ENCODE measurements at regions not wholly inside any gene's neighbourhood (a gene's known extent, or its start where the extent isn't known, plus 50 kb on each side); places are given as distances from the start of the nearest gene placed in this dataset.
A peak's percentile ranks its signal among the peaks of the same experiment; 100 is the strongest.

DNA sequence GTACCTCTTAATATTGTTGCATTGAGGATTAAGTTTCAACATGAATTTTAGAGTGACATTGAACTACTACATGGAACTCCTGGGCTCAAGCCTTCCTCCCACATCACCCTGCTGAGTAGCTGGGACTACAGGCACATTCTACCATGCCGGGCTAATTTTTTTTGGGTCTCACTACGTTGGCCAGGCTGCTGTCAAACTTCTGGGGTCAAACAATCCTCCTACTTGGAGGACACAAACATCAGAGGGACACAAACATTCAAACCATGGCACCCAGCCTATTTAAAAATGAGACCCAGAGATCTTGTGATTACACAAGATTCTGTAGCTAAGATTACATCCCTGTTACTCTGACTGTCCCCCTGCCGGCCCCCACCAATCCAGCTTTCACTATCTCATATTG lies 180.9 kb downstream of the KCNRG start:
- H3K36me3 Mint-ChIP-seq = no peaks in the 10 kb centered on the region
- no peak overlapping the region for H3K27ac Mint-ChIP-seq
- H3K4me1 Mint-ChIP-seq = no peaks in the 10 kb centered on the region
- H3K4me3 Mint-ChIP-seq = no peak overlapping the region
- peaks cover 0 to 3% (median 0%) of the 10 kb centered on the region in 3 donors for H3K9me3 Mint-ChIP-seq
- H3K27me3 Mint-ChIP-seq = peaks cover 2% of the 10 kb centered on the region

DNA sequence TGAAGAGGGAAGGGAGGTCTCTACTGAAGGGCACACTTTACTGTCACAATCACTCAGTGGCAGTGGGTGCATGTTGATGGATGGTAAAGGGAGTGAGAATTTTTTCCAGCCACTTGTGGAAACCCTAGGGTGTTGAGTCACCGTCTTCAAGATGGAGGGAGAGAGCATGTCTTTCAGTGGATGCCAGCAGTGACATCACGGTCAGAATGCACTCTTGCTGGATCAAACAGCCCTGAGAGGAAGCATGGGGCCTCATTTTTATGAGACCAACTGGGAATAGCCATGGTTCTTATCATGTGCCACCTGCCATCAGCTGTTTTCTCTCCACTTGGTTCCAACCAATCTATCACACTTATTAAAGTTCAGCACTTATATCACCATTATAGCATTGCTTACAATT lies 182.5 kb downstream of the KCNRG start:
- H3K27ac Mint-ChIP-seq = no peak overlapping the region
- no peaks in the 10 kb centered on the region for H3K36me3 Mint-ChIP-seq
- no peaks in the 10 kb centered on the region for H3K27me3 Mint-ChIP-seq
- H3K4me1 Mint-ChIP-seq = no peaks in the 10 kb centered on the region
- H3K4me3 Mint-ChIP-seq = no peak overlapping the region
- H3K9me3 Mint-ChIP-seq = peaks cover 0 to 3% (median 0%) of the 10 kb centered on the region in 3 donors

DNA sequence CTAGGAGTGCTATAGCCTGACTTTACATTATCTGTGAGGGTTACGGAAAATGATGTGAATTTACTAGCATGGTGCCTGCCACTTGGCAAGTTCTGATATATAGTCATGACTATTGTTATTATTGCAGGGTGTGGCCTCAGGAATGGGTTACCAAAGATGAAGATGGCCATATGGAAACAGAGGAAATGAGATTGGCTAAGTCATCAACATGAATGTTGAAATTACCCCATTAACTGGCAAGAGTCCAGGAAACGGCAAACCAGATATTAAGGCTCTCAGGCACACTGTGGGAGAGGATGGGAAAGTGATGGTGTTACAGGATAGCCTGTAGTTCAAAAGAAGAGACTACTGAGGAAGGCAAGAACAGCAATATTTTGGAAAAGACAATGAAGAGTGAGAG lies 183.3 kb downstream of the KCNRG start:
- Mint-ChIP-seq H3K27me3 (no peaks in the 10 kb centered on the region), H3K9me3 (peaks cover 0 to 3% (median 0%) of the 10 kb centered on the region in 3 donors), H3K27ac (peak overlapping the region in 1 of 3 donors; percentile 20), H3K4me3 (no peak overlapping the region), H3K4me1 (no peaks in the 10 kb centered on the region), H3K36me3 (no peaks in the 10 kb centered on the region)

DNA sequence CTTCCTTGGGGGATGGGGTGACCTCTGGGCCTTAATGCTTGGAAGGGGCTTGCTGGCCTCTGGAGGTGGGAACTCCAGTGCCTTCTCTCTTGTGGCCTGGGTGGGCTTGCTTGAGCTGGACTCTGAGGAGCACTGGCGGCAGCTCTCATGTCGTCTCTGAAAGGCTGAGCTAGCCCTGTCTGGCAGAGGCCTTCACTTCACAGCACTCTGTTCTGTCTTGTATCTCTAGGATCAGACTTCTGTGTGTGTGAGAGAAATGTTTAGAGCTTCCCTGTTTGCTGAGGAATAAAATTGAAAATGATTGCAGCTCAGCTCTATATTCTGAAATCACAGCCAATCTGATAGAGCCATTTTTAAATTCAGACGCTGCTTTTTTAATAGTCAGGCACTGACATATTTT lies 185.3 kb downstream of the KCNRG start:
- H3K27ac Mint-ChIP-seq = no peak overlapping the region
- peak overlapping the region in 1 of 4 donors; percentile 37 for H3K4me3 Mint-ChIP-seq
- no peaks in the 10 kb centered on the region for H3K27me3 Mint-ChIP-seq
- H3K9me3 Mint-ChIP-seq = peaks cover 0 to 3% (median 0%) of the 10 kb centered on the region in 3 donors
- H3K36me3 Mint-ChIP-seq = no peaks in the 10 kb centered on the region
- H3K4me1 Mint-ChIP-seq = no peaks in the 10 kb centered on the region

DNA sequence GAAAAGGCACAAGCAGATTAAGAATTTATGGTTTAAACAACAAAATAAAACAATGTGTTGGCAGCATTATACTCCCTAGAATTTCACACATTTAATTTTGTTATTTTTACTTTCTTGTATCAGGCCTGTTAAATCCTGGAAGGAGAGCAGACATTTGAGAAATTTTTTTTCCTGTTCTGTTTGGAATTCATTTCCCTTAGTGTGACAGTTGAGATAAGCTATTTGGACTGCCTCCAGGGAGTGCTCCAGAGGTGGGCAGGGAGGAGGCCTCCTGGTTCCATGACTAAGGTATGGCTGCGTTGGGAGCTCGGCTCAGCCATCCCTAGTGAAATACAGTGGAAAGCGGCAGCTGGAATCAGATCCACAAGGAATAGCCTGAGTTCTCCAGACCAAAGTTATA lies 185.7 kb downstream of the KCNRG start:
- peaks cover 0 to 3% (median 0%) of the 10 kb centered on the region in 3 donors for H3K9me3 Mint-ChIP-seq
- no peaks in the 10 kb centered on the region for H3K36me3 Mint-ChIP-seq
- H3K27me3 Mint-ChIP-seq = no peaks in the 10 kb centered on the region
- H3K4me3 Mint-ChIP-seq = no peak overlapping the region
- no peak overlapping the region for H3K27ac Mint-ChIP-seq
- H3K4me1 Mint-ChIP-seq = no peaks in the 10 kb centered on the region

DNA sequence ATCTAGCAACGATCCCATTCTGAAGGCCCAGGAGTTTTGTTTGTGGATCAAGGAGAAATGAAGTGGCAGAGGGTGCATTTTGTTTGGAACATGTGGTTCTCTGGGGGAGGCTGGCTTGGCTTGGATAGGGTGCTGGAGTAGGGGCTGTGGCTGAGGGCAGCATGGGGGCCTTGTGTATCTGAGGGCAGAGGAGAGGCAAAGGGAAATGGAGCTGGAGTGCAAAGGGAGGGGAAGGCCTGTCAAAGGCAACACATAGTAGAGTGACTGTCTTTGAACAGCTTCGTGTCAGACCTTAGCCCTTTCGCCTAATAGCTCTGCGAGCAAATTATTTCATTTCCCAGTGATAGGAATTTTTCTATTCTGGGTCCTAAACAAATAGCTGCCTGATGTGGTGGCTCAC lies 187.2 kb downstream of the KCNRG start:
- Mint-ChIP-seq H3K27me3 (no peaks in the 10 kb centered on the region), H3K9me3 (no peaks in the 10 kb centered on the region), H3K36me3 (no peaks in the 10 kb centered on the region), H3K4me3 (no peak overlapping the region), H3K27ac (no peak overlapping the region), H3K4me1 (no peaks in the 10 kb centered on the region)

DNA sequence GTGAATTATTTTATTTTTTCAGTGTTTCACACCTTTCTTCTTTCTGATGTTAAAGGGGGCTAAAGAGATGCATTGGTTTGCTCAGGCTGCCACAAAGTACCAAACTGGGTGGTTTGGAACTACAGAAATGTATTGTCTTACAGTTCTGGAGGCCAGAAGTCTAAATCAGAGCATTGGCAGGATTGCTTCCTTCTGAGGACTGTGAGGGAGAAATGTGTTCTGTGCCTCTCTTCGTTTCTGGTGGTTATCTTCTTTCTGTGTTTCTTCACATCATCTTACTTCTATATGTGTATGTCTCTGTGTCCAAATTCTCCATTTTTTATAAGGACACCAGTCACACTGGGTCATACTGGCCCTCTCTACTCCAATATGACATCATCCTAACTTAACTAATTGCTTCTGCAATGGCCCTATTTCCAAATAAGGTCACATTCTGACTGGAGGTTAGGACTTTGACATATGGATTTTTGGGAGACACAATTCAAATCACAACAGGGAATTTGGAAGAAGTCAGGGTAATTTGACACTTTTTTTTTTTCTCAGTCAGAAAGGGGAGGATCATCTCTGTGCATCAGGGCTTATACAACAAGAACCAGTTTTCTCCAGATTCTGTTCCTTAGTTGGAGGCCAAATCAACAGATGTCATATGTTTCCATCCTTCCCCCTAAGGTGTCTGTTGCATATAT lies 188.2 kb downstream of the KCNRG start:
- H3K4me3 Mint-ChIP-seq = no peak overlapping the region
- H3K4me1 Mint-ChIP-seq = peaks cover 1 to 3% (median 2%) of the 10 kb centered on the region in 3 donors
- H3K9me3 Mint-ChIP-seq = no peaks in the 10 kb centered on the region
- H3K27ac Mint-ChIP-seq = no peak overlapping the region
- no peaks in the 10 kb centered on the region for H3K36me3 Mint-ChIP-seq
- H3K27me3 Mint-ChIP-seq = no peaks in the 10 kb centered on the region

DNA sequence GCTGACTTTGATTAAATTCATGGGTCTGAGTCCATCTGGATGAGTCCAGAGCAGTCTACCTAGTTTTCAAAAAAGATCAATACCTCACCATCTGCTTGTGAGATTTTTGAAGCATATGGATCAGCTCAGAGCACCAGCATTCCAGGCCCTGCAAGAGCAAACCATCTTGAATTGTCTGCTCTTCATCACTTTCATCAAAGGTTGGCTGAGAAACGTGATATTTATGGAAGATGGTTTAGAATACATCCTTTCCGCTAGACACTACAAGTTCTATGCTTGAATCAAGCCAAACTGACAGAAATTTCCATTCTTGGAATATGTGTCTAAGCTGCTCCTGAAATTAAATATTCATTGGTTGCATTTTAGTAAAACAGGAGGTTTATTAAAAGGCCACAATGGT lies 190.3 kb downstream of the KCNRG start:
- Mint-ChIP-seq H3K9me3 (no peaks in the 10 kb centered on the region), H3K27ac (no peak overlapping the region), H3K27me3 (peaks cover 4% of the 10 kb centered on the region), H3K4me3 (no peak overlapping the region), H3K4me1 (peaks cover 7 to 10% (median 10%) of the 10 kb centered on the region in 3 donors), H3K36me3 (peaks cover 3% of the 10 kb centered on the region)

DNA sequence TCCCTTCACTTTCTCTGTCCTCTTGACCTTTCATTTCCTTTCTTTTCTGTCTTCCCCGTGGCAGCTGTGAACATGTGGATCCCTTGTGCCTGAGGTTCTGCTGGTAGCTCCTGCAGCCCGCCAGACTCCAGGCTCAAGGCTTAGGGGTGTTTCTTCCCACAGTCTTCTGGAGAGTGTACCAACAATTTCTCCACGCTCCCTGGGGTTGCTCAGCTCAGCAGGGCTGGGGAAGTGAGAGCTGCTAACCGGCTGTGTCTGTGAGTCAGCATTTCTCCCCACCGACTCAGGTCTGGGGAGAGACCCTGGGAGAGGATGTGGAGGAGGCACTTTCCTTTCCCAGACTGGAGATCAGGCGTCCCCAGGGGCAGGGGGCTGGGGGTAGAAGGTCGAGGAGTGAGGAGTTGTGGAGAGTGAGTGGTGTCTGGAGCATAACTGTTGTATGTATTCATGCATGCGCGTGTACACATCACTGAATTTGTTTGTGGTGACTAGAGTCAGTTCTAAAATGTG lies 193.6 kb downstream of the KCNRG start:
- no peak overlapping the region for H3K27ac Mint-ChIP-seq

DNA sequence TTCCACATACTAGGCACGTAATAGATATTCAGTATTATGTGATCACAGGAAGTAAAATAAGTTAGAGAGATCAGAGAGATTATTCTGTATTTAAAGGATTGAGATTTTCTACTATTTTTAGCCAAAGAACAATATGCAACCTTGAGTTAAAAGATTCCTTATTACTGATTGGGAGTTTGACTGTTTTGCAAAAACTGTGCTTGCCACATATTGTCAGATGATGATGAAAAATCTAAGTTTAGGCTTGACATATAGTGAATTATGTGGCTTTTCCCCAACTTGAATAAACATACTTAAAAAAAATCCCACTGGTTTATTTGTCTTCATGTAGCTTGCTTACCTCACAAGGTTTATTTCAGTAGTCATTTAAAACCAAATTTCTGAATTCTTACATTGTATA lies 194.4 kb downstream of the KCNRG start:
- Mint-ChIP-seq H3K36me3 (peaks cover 5% of the 10 kb centered on the region), H3K4me1 (peaks cover 7 to 10% (median 10%) of the 10 kb centered on the region in 3 donors), H3K27me3 (peaks cover 4% of the 10 kb centered on the region), H3K4me3 (no peak overlapping the region), H3K9me3 (peaks cover 0 to 9% (median 7%) of the 10 kb centered on the region in 3 donors), H3K27ac (no peak overlapping the region)

More for the DNA sequence above, 193.6 kb downstream of the KCNRG start:
- Mint-ChIP-seq H3K4me3 (peak overlapping the region in 3 of 4 donors; percentile 41 to 78 (median 77)), H3K4me1 (peaks cover 7 to 10% (median 10%) of the 10 kb centered on the region in 3 donors), H3K27me3 (peaks cover 4% of the 10 kb centered on the region), H3K9me3 (peaks cover 0 to 9% (median 7%) of the 10 kb centered on the region in 3 donors), H3K36me3 (peaks cover 5% of the 10 kb centered on the region)

DNA sequence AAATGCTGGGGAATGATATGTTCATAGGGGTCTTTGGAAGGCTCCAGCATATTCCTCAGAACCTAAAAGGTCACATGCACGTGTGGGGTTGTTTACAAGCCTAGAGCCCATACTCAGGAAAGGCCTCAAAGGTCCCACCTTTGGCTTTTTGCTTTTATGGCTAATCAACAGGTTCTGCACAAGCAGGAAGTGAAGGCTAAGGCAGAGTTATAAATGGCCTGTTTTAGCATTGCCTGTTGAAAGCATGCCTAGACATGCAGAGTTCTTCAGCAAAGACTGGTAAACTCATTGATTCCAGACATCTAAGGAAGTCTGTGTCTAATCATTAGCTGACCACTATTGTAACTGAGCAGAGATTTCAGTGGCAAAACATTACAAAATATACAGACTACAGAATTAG lies 198.3 kb downstream of the KCNRG start:
- H3K27me3 Mint-ChIP-seq = peaks cover 3% of the 10 kb centered on the region
- peaks cover 5 to 7% (median 6%) of the 10 kb centered on the region in 3 donors for H3K4me1 Mint-ChIP-seq
- H3K27ac Mint-ChIP-seq = no peak overlapping the region
- H3K36me3 Mint-ChIP-seq = peaks cover 5% of the 10 kb centered on the region
- peaks cover 4 to 16% (median 16%) of the 10 kb centered on the region in 3 donors for H3K9me3 Mint-ChIP-seq
- H3K4me3 Mint-ChIP-seq = no peak overlapping the region

DNA sequence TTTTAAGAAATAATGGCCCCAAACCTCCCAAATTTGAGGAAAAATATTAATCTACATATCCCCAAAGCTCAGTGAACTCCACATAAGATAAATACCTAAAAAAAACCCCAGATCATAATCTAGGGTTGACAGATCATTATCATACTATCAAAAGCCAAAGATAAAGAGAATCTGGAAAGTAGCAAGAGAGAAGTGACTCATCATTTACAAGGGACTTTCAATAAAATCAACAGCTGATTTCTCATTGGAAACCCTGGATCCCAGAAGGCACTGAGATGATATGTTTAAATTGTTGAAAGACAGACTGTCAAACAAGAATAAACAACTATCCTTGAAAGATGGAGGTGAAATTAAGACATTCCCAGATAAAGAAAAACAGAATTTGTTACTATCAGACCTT lies 199.3 kb downstream of the KCNRG start:
- H3K9me3 Mint-ChIP-seq = peaks cover 4 to 16% (median 16%) of the 10 kb centered on the region in 3 donors
- no peak overlapping the region for H3K27ac Mint-ChIP-seq
- H3K36me3 Mint-ChIP-seq = peaks cover 2% of the 10 kb centered on the region
- no peaks in the 10 kb centered on the region for H3K4me1 Mint-ChIP-seq
- no peak overlapping the region for H3K4me3 Mint-ChIP-seq
- no peaks in the 10 kb centered on the region for H3K27me3 Mint-ChIP-seq

DNA sequence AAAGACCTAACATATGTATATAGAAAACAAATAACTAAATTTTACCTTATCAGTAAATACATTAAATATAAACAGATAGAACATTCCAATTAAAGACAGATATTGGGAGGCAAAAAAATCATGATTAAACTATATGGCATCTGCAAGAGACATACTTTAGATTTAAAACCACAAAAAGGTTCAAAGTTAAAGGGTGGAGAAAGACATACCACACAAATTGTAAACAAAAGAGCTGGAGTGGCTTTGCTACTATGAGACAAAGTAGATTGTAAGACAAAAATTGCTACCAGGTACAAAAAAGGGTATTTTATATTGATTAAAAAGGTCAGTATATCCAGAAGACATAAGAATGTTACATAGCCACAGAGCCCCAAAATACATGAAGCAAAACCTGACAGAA lies 200.2 kb downstream of the KCNRG start:
- no peak overlapping the region for H3K27ac Mint-ChIP-seq
- H3K4me3 Mint-ChIP-seq = peak overlapping the region in 1 of 4 donors; percentile 9
- no peaks in the 10 kb centered on the region for H3K4me1 Mint-ChIP-seq
- no peaks in the 10 kb centered on the region for H3K27me3 Mint-ChIP-seq
- peaks cover 4 to 16% (median 16%) of the 10 kb centered on the region in 3 donors for H3K9me3 Mint-ChIP-seq
- peaks cover 4% of the 10 kb centered on the region for H3K36me3 Mint-ChIP-seq

DNA sequence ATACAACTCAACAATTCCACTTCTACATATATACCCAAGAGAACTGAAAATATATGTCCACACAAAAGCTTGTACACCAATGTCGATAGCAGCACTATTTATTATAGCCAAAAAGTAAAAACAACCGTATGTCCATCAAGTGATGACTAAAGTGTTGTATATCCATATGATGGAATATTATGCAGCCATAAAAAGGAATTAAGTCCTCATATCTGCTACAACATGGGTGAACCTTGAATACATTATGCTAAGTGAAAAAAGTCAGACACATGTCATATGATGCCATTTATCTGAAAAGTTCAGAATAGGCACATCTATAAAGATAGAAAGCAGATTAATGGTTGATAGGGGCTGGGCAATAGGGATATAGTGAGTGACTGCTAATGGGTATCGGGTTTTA lies 204.5 kb downstream of the KCNRG start:
- H3K4me1 Mint-ChIP-seq = peaks cover 0 to 10% (median 4%) of the 10 kb centered on the region in 3 donors
- H3K9me3 Mint-ChIP-seq = peaks cover 4 to 8% (median 7%) of the 10 kb centered on the region in 3 donors
- H3K4me3 Mint-ChIP-seq = no peak overlapping the region
- H3K27ac Mint-ChIP-seq = peak overlapping the region in 1 of 3 donors; percentile 64
- H3K27me3 Mint-ChIP-seq = peaks cover 10% of the 10 kb centered on the region
- H3K36me3 Mint-ChIP-seq = peaks cover 2% of the 10 kb centered on the region

DNA sequence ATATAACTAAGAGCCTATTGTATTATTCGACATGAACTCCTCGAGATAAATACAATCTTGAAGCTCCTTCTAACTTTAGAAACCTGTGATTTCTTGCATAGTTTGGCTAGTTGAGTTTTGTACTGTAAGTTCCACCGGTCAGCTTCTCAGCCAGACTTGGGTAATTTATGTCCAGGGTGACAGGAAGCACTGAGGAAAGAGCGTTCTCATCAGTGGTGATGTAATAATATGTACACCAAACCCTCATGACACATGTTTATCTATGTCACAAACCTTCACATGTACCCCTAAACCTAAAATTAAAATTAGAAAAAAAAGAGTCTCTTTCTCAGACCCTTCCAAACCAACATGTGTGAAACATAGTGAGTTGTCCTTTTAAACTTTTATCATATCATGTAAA lies 205.7 kb downstream of the KCNRG start:
- no peak overlapping the region for H3K27ac Mint-ChIP-seq
- H3K9me3 Mint-ChIP-seq = peaks cover 4 to 8% (median 7%) of the 10 kb centered on the region in 3 donors
- H3K4me3 Mint-ChIP-seq = no peak overlapping the region
- H3K36me3 Mint-ChIP-seq = peaks cover 2% of the 10 kb centered on the region
- H3K27me3 Mint-ChIP-seq = peaks cover 10% of the 10 kb centered on the region
- H3K4me1 Mint-ChIP-seq = peaks cover 0 to 10% (median 4%) of the 10 kb centered on the region in 3 donors
